ENCODE measurements at regions not wholly inside any gene's neighbourhood (a gene's known extent, or its start where the extent isn't known, plus 50 kb on each side); places are given as distances from the start of the nearest gene placed in this dataset.

- H3K9me3 ChIP-seq: no peaks in the 10 kb centered on the region
- H3K27me3 ChIP-seq (ENCODE audit: low read depth): no peaks in the 10 kb centered on the region
- no peaks in the 10 kb centered on the region for H3K36me3 ChIP-seq
- no peaks in the 10 kb centered on the region for H3K4me1 ChIP-seq
- TF ChIP-seq CTCF (IDR thresholded peaks at IDR 0.05): no peak
- H3K4me3 ChIP-seq: no peak overlapping the region
- DNase-seq: no peak
- ATAC-seq: no peak
- no peak overlapping the region for H3K27ac ChIP-seq
- intact Hi-C loops (cut with DNase I): no loop called here
Measured at GRCh38 chr2:104213758-104214157, 640.2 kb upstream of the POU3F3 start.

- intact Hi-C loops (cut with DNase I): no loop called here
- no peaks in the 10 kb centered on the region for H3K4me1 ChIP-seq
- H3K9me3 ChIP-seq: no peaks in the 10 kb centered on the region
Measured at GRCh38 chr2:104215269-104216161, 638.4 kb upstream of the POU3F3 start.

GRCh38 chr2:104233591-104233990 lies 620.3 kb upstream of the POU3F3 start:
- intact Hi-C loops (cut with DNase I): no loop called here
- Histone ChIP-seq H3K4me3 (no peak overlapping the region), H3K4me1 (no peaks in the 10 kb centered on the region), H3K27me3 (ENCODE audit: low read depth) (no peaks in the 10 kb centered on the region), H3K36me3 (no peaks in the 10 kb centered on the region), H3K27ac (no peak overlapping the region), H3K9me3 (no peaks in the 10 kb centered on the region)
- no peak for TF ChIP-seq CTCF (IDR thresholded peaks at IDR 0.05)
- ATAC-seq (no peak), DNase-seq (no peak)

More at GRCh38 chr2:104215269-104216161, 638.4 kb upstream of the POU3F3 start:
- Histone ChIP-seq H3K27me3 (ENCODE audit: low read depth) (no peaks in the 10 kb centered on the region), H3K36me3 (no peaks in the 10 kb centered on the region), H3K4me3 (no peak overlapping the region), H3K27ac (no peak overlapping the region)
- TF ChIP-seq CTCF (IDR thresholded peaks at IDR 0.05): no peak
- DNase-seq (no peak), ATAC-seq (no peak)

GRCh38 chr2:104236491-104236890 lies 617.4 kb upstream of the POU3F3 start:
- ATAC-seq (no peak), DNase-seq (no peak)
- intact Hi-C loops (cut with DNase I): no loop called here
- no peak overlapping the region for H3K4me3 ChIP-seq
- no peak overlapping the region for H3K27ac ChIP-seq
- H3K9me3 ChIP-seq: peaks cover 10% of the 10 kb centered on the region
- H3K27me3 ChIP-seq (ENCODE audit: low read depth): no peaks in the 10 kb centered on the region
- no peaks in the 10 kb centered on the region for H3K4me1 ChIP-seq
- no peak for TF ChIP-seq CTCF (IDR thresholded peaks at IDR 0.05)
- H3K36me3 ChIP-seq: no peaks in the 10 kb centered on the region

GRCh38 chr2:104240984-104241383 lies 612.9 kb upstream of the POU3F3 start:
- Histone ChIP-seq H3K27ac (no peak overlapping the region), H3K36me3 (no peaks in the 10 kb centered on the region)

More at GRCh38 chr2:104240984-104241383, 612.9 kb upstream of the POU3F3 start:
- peaks cover 23% of the 10 kb centered on the region for H3K9me3 ChIP-seq
- H3K4me3 ChIP-seq: no peak overlapping the region
- DNase-seq (no peak), ATAC-seq (no peak)
- intact Hi-C loops (cut with DNase I): no loop called here
- no peak for TF ChIP-seq CTCF (IDR thresholded peaks at IDR 0.05)
- H3K4me1 ChIP-seq: no peaks in the 10 kb centered on the region
- no peaks in the 10 kb centered on the region for H3K27me3 ChIP-seq (ENCODE audit: low read depth)
